IMR-90 (cell line): ENCODE measurements at regions not wholly inside any gene's neighbourhood (a gene's known extent, or its start where the extent isn't known, plus 50 kb on each side); places are given as distances from the start of the nearest gene placed in this dataset.

Experiments
- ATAC-seq: fragments of 200-7000 bp; cut with Tn5 transposase; 2 replicates; pipeline ENCODE4 v1.9.1; 2020; ENCODE audit warnings: low read depth, mild to moderate bottlenecking, moderate library complexity
- BruUV-seq: library from RNA; stranded (reverse); fragments of 400-500 nt; replicated peaks from 2 replicates; lab custom pipeline; 2021; lab: Mats Ljungman, UMichigan
- CTCF ChIA-PET: fragments of 300-600 bp; formaldehyde crosslinking; extraction: SDS; loops from one replicate; lab custom pipeline; 2021; ENCODE audit warnings: antibody characterized with exemption; lab: Yijun Ruan, JAX
- POLR2A ChIA-PET: fragments of 300-600 bp; sonication (Branson Sonifier 250); formaldehyde crosslinking; loops from one replicate; lab custom pipeline; 2022; ENCODE audit warnings: antibody characterized with exemption; ENCODE audit not compliant: unreplicated experiment; lab: Charles Lee
- DNase-seq: peaks from one replicate; pipeline ENCODE4 v3.0.0; 2013
- H2AFZ ChIP-seq: replicated peaks from 2 replicates; pipeline ENCODE3; 2013; ENCODE audit warnings: low read length, mild to moderate bottlenecking; ENCODE audit not compliant: poor library complexity
- H2AK5ac ChIP-seq: 2 replicates; pipeline ENCODE4 v1.6.1; 2013; ENCODE audit warnings: low read depth, low read length, inconsistent platforms
- H2AK9ac ChIP-seq: replicated peaks from 2 replicates; pipeline ENCODE3; 2013; ENCODE audit warnings: mild to moderate bottlenecking, low read depth, low read length, moderate library complexity; ENCODE audit not compliant: poor library complexity
- H2BK120ac ChIP-seq: 2 replicates; pipeline ENCODE4 v1.6.1; 2013; ENCODE audit warnings: low read depth, low read length, inconsistent platforms
- H2BK15ac ChIP-seq: 3 replicates; pipeline ENCODE4 v1.6.1; 2013; ENCODE audit warnings: low read depth, low read length, inconsistent platforms
- H2BK20ac ChIP-seq: 2 replicates; pipeline ENCODE4 v1.6.1; 2013; ENCODE audit warnings: low read depth, mild to moderate bottlenecking, inconsistent platforms, low read length, moderate library complexity
- H2BK5ac ChIP-seq: 2 replicates; pipeline ENCODE4 v1.6.1; 2013; ENCODE audit warnings: mild to moderate bottlenecking, low read depth, low read length, inconsistent platforms; ENCODE audit not compliant: poor library complexity, severe bottlenecking
- H3K14ac ChIP-seq: replicated peaks from 2 replicates; pipeline ENCODE4 v1.6.1; 2013; ENCODE audit warnings: low read depth, low read length, inconsistent platforms
- H3K18ac ChIP-seq: 2 replicates; pipeline ENCODE4 v1.6.1; 2013; ENCODE audit warnings: low read depth, low read length, control low read depth
- H3K23ac ChIP-seq: 2 replicates; pipeline ENCODE4 v1.6.1; 2013; ENCODE audit warnings: low read depth, low read length, inconsistent platforms
- H3K27ac ChIP-seq: 2 replicates; pipeline ENCODE4 v1.5.1; 2013; ENCODE audit warnings: mild to moderate bottlenecking, control low read depth, low read length; ENCODE audit not compliant: insufficient read depth
- H3K27me3 ChIP-seq: 2 replicates; pipeline ENCODE4 v1.6.1; 2013; ENCODE audit warnings: low read length; ENCODE audit not compliant: control insufficient read depth, insufficient read depth
- H3K36me3 ChIP-seq: 2 replicates; pipeline ENCODE4 v1.6.1; 2013; ENCODE audit warnings: low read length, mixed read lengths; ENCODE audit not compliant: control insufficient read depth, insufficient read depth
- H3K4ac ChIP-seq: 2 replicates; pipeline ENCODE4 v1.6.1; 2013; ENCODE audit warnings: low read depth, low read length, inconsistent platforms
- H3K4me1 ChIP-seq: 2 replicates; pipeline ENCODE4 v1.6.1; 2013; ENCODE audit warnings: low read length, mixed read lengths; ENCODE audit not compliant: control insufficient read depth, insufficient read depth
- H3K4me2 ChIP-seq: 2 replicates; pipeline ENCODE4 v1.6.1; 2013; ENCODE audit warnings: low read depth, mild to moderate bottlenecking, control low read depth, low read length, moderate library complexity
- H3K4me3 ChIP-seq: 2 replicates; pipeline ENCODE4 v1.5.1; 2013; ENCODE audit warnings: low read depth, mild to moderate bottlenecking, control low read depth, low read length, moderate library complexity; ENCODE audit not compliant: insufficient read depth
- H3K56ac ChIP-seq: 2 replicates; pipeline ENCODE4 v1.6.1; 2013; ENCODE audit warnings: low read length, inconsistent platforms; ENCODE audit not compliant: insufficient read depth; ENCODE audit errors: extremely low read depth
- H3K79me1 ChIP-seq, 2 experiments: 2 replicates each; pipeline ENCODE4 v1.6.1; 2013; ENCODE audit warnings: low read length in 2 of 2, inconsistent platforms in 1 of 2, low read depth in 1 of 2
- H3K9ac ChIP-seq: 2 replicates; pipeline ENCODE4 v1.6.1; 2013; ENCODE audit warnings: low read depth, low read length, control low read depth
- H3K9me1 ChIP-seq: 2 replicates; pipeline ENCODE4 v1.6.1; 2013; ENCODE audit warnings: low read length, inconsistent platforms; ENCODE audit not compliant: insufficient read depth
- H3K9me3 ChIP-seq: 2 replicates; pipeline ENCODE4 v1.6.1; 2013; ENCODE audit warnings: low read length; ENCODE audit not compliant: control insufficient read depth, insufficient read depth
- H4K20me1 ChIP-seq: 2 replicates; pipeline ENCODE4 v1.6.1; 2013; ENCODE audit warnings: low read length, inconsistent platforms; ENCODE audit not compliant: insufficient read depth
- H4K5ac ChIP-seq: 2 replicates; pipeline ENCODE4 v1.6.1; 2013; ENCODE audit warnings: mild to moderate bottlenecking, low read depth, low read length, control low read depth
- H4K8ac ChIP-seq, 2 experiments: 2 replicates each; pipeline ENCODE4 v1.6.1; 2013; ENCODE audit warnings: low read depth in 2 of 2, low read length in 2 of 2, control low read depth in 1 of 2, inconsistent platforms in 1 of 2
- H4K91ac ChIP-seq: 2 replicates; pipeline ENCODE4 v1.6.1; 2013; ENCODE audit warnings: low read depth, low read length, inconsistent platforms; ENCODE audit not compliant: insufficient read depth
- BHLHE40 ChIP-seq: fragments of 150-350 bp; IDR thresholded peaks from 2 replicates; pipeline ENCODE4 v1.6.1; 2016; ENCODE audit warnings: mild to moderate bottlenecking, low read depth, low read length
- CEBPB ChIP-seq: IDR thresholded peaks from 2 replicates; pipeline ENCODE4 v1.6.1; 2012; ENCODE audit warnings: low read depth, low read length, improper control_type of control experiment
- CHD1 ChIP-seq: IDR thresholded peaks from 2 replicates; pipeline ENCODE4 v1.6.1; 2012; ENCODE audit warnings: low read depth, low read length, improper control_type of control experiment
- FOS ChIP-seq: fragments of 150-350 bp; IDR thresholded peaks from 2 replicates; pipeline ENCODE4 v1.6.1; 2016; ENCODE audit warnings: low read depth, low read length
- MAFK ChIP-seq: IDR thresholded peaks from 2 replicates; pipeline ENCODE4 v1.6.1; 2012; ENCODE audit warnings: low read depth, low read length, improper control_type of control experiment
- MAZ ChIP-seq: IDR thresholded peaks from 2 replicates; pipeline ENCODE4 v1.6.1; 2012; ENCODE audit warnings: low read depth, mild to moderate bottlenecking, low read length, improper control_type of control experiment, moderate library complexity, borderline replicate concordance
- MXI1 ChIP-seq: IDR thresholded peaks from 2 replicates; pipeline ENCODE4 v1.6.1; 2012; ENCODE audit warnings: low read depth, mild to moderate bottlenecking, low read length, moderate library complexity, borderline replicate concordance
- NFE2L2 ChIP-seq: fragments of 150-350 bp; IDR thresholded peaks from 2 replicates; pipeline ENCODE4 v1.6.1; 2016; ENCODE audit warnings: low read depth, mild to moderate bottlenecking, low read length
- POLR2A ChIP-seq: IDR thresholded peaks from 2 replicates; pipeline ENCODE4 v1.6.1; 2012; ENCODE audit warnings: mild to moderate bottlenecking, low read depth, low read length
- RAD21 ChIP-seq: IDR thresholded peaks from 2 replicates; pipeline ENCODE4 v1.6.1; 2012; ENCODE audit warnings: low read length, improper control_type of control experiment
- RCOR1 ChIP-seq: IDR thresholded peaks from 2 replicates; pipeline ENCODE4 v1.6.1; 2012; ENCODE audit warnings: mild to moderate bottlenecking, low read length, improper control_type of control experiment; ENCODE audit not compliant: insufficient replicate concordance
- RFX5 ChIP-seq: IDR thresholded peaks from 2 replicates; pipeline ENCODE4 v1.8.0; 2012; ENCODE audit warnings: low read depth, mild to moderate bottlenecking, low read length, moderate library complexity
- SMC3 ChIP-seq: fragments of 150-350 bp; IDR thresholded peaks from 2 replicates; pipeline ENCODE4 v1.6.1; 2016; ENCODE audit warnings: low read depth, mild to moderate bottlenecking, antibody characterized with exemption, low read length, moderate library complexity
- WGBS, 2 experiments: methylation state at CpG; one replicate each; pipeline versions ENCODE4 v1.1.5 to v1.1.7; 2013; ENCODE audit warnings: missing lambda C conversion rate in 2 of 2; ENCODE audit not compliant: insufficient read length in 1 of 2; ENCODE audit errors: extremely low coverage in 2 of 2; 5-methylcytosine and 5-hydroxymethylcytosine counted together
- dilution Hi-C: fragments of 300-500 bp; cut with HindIII; formaldehyde crosslinking; loops from one replicate; pipeline ENCODE4 v1.14.3; 2018; ENCODE audit warnings: low sequenced_read_pairs; ENCODE audit not compliant: unreplicated experiment
- in situ Hi-C: fragments of 300-500 bp; cut with MboI; formaldehyde crosslinking; loops from 3 replicates; pipeline ENCODE4 v1.14.3; 2019; ENCODE audit warnings: low sequenced_read_pairs, inconsistent platforms, mixed read lengths
- intact Hi-C: fragments of 100-400 bp; cut with micrococcal nuclease; formaldehyde crosslinking; loops from 2 replicates; pipeline ENCODE4 v1.10.0; 2022
- TF ChIP-seq, protein P1 (sequence below): fragments of 150-350 bp; IDR thresholded peaks from 2 replicates; pipeline ENCODE4 v1.6.1; 2016; ENCODE audit warnings: low read depth, mild to moderate bottlenecking, low read length, moderate library complexity, borderline replicate concordance
- TF ChIP-seq, protein P2 (sequence below): fragments of 150-350 bp; IDR thresholded peaks from 2 replicates; pipeline ENCODE4 v1.6.1; 2017; ENCODE audit warnings: mild to moderate bottlenecking, antibody characterized with exemption, low read length, low read depth
- TF ChIP-seq, protein P3 (sequence below): conservative IDR thresholded peaks from 2 replicates; pipeline ENCODE4 v1.5.1; 2012; ENCODE audit warnings: mild to moderate bottlenecking, low read depth, low read length, improper control_type of control experiment

DNA sequence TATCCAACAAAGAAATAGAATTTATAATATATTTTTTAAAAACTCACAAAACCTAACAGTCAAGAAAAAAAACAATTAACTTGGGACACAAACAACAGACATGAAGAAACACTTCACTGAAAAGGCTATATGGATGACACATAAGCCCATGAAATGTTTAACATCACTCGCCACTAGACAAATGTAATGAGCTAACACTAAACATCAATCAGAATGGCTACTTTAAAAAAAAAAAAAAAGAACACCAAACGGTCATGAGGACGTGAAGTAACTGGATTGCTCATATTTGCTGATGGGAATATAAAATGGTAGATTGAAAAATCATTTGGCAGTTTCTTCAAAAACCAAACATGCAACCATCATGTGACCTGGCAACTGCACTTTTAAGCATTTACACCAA lies 97.3 kb upstream of the RGPD4 start:
- Histone ChIP-seq H3K4me1 (no peaks in the 10 kb centered on the region), H3K4me2 (no peak overlapping the region)

More for the DNA sequence above, 97.3 kb upstream of the RGPD4 start:
- Histone ChIP-seq H3K4me3 (no peak overlapping the region), H2AK9ac (no peak overlapping the region), H3K79me1 (no peaks in the 10 kb centered on the region), H2AK5ac (no peak overlapping the region), H2BK20ac (no peak overlapping the region), H2BK15ac (no peak overlapping the region), H3K4ac (no peak overlapping the region), H3K56ac (no peak overlapping the region), H3K23ac (no peak overlapping the region), H3K18ac (no peak overlapping the region), H3K9ac (no peak overlapping the region), H2BK120ac (no peak overlapping the region), H3K9me3 (peaks cover 1% of the 10 kb centered on the region; the same call in 1 of the 2 replicates), H3K36me3 (no peaks in the 10 kb centered on the region), H3K9me1 (no peaks in the 10 kb centered on the region), H2BK5ac (no peak overlapping the region), H2AFZ (no peak overlapping the region), H3K27me3 (no peaks in the 10 kb centered on the region), H4K8ac (no peak overlapping the region), H4K91ac (no peak overlapping the region), H4K20me1 (no peaks in the 10 kb centered on the region), H4K5ac (no peak overlapping the region), H3K27ac (no peak overlapping the region), H3K14ac (no peak overlapping the region)
- ChIA-PET POLR2A (no interaction called here), CTCF (interaction anchor here (0.6 kb wide), 1 partner anchor 1109 kb away, joined by 6 read pairs; no protein-coding TSS in a partner anchor)
- in situ Hi-C loops: no loop called here
- no peak for DNase-seq
- ATAC-seq: no peak
- dilution Hi-C loops: no loop called here
- intact Hi-C loops: no loop called here
- BruUV-seq: no TSS peak
- TF ChIP-seq BHLHE40 (no peak), NFE2L2 (no peak), RFX5 (no peak), POLR2A (no peak), CHD1 (no peak), RCOR1 (no peak), MXI1 (no peak), RAD21 (no peak), CEBPB (no peak), FOS (no peak), SMC3 (no peak), MAFK (no peak), MAZ (no peak)
- TF ChIP-seq, protein P1, sequence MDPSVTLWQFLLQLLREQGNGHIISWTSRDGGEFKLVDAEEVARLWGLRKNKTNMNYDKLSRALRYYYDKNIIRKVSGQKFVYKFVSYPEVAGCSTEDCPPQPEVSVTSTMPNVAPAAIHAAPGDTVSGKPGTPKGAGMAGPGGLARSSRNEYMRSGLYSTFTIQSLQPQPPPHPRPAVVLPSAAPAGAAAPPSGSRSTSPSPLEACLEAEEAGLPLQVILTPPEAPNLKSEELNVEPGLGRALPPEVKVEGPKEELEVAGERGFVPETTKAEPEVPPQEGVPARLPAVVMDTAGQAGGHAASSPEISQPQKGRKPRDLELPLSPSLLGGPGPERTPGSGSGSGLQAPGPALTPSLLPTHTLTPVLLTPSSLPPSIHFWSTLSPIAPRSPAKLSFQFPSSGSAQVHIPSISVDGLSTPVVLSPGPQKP: no peak
- TF ChIP-seq, protein P2, sequence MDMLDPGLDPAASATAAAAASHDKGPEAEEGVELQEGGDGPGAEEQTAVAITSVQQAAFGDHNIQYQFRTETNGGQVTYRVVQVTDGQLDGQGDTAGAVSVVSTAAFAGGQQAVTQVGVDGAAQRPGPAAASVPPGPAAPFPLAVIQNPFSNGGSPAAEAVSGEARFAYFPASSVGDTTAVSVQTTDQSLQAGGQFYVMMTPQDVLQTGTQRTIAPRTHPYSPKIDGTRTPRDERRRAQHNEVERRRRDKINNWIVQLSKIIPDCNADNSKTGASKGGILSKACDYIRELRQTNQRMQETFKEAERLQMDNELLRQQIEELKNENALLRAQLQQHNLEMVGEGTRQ: no peak
- TF ChIP-seq, protein P3, sequence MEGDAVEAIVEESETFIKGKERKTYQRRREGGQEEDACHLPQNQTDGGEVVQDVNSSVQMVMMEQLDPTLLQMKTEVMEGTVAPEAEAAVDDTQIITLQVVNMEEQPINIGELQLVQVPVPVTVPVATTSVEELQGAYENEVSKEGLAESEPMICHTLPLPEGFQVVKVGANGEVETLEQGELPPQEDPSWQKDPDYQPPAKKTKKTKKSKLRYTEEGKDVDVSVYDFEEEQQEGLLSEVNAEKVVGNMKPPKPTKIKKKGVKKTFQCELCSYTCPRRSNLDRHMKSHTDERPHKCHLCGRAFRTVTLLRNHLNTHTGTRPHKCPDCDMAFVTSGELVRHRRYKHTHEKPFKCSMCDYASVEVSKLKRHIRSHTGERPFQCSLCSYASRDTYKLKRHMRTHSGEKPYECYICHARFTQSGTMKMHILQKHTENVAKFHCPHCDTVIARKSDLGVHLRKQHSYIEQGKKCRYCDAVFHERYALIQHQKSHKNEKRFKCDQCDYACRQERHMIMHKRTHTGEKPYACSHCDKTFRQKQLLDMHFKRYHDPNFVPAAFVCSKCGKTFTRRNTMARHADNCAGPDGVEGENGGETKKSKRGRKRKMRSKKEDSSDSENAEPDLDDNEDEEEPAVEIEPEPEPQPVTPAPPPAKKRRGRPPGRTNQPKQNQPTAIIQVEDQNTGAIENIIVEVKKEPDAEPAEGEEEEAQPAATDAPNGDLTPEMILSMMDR: no peak
- WGBS, 2 experiments: no CpG with 5 or more reads among the region's 3 CpGs
